ENCODE measurements at regions not wholly inside any gene's neighbourhood (a gene's known extent, or its start where the extent isn't known, plus 50 kb on each side); places are given as distances from the start of the nearest gene placed in this dataset.

GRCh38 chr5:74188351-74189105, 452.0 kb downstream of the ENC1 start:
- no peak for DNase-seq (ENCODE audit: low spot score)

- no peak for DNase-seq (ENCODE audit: low spot score)
Observed at GRCh38 chr5:74187757-74188156, 452.8 kb downstream of the ENC1 start.

DNA sequence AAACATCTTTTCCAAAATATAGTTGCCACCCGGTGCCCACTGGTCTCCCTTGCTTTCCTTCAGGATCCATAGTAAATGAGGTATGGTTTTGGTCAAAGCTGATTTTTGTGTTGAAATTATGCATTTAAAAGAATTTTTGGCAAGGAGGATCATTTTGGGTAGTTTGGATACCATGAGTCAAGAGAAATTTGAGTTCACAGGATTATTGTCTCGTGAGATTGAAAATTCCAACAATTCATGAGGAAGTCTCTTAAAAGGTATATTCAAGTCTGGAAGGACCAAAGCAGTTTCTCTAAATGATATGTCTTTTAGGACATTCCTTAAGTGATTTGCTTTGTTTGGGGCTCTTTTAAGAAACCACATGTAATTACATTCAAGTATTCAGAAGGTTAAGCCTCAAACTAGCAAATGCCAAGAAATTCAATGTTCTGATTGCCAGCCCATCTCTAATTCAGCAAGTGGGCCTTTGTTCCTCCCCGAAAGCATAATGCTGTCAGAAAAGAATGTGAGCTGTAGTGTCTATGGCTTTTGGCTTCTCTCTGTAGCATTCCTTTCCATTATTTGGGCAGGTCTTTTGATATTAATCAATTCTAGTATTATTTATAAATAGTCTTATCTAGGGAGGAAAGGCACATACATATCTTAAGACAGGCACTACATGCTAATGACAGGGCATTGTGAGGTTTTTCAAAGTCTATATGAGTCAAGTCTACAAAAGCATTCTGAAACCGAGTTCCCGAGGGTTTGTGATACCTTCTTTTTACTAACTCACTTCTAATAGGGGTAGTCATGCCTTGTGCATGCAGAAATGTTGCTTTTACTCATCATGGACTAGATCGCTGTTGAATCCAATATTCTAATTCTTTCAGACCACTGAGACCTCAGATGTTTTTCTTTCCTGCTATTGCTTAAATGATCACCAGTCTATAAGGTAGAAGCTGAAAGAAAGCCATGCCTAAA, 453.9 kb downstream of the ENC1 start:
- DNase-seq (ENCODE audit: low spot score): no peak

GRCh38 chr5:74185599-74185998, 454.9 kb downstream of the ENC1 start:
- DNase-seq (ENCODE audit: low spot score): no peak

DNA sequence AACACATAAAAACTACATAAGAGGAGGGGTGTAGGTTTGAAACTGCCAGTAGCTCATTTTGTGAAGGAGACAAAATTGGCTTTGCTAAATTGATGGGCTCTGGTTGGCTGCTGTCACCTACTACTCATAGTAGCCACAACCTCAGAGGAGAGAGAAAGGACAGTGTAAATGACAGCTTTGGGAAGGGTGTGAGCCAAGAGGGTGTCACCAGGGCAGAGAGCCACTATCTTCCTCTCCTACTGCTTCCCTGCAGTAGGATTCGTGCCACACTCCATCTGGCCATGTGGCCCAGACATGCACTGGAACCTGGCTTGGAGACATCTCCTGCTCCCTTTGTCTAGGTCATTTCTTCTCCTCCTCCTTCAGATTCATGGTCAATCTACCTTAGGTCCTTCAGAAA, 455.9 kb downstream of the ENC1 start:
- DNase-seq (ENCODE audit: low spot score): no peak

DNA sequence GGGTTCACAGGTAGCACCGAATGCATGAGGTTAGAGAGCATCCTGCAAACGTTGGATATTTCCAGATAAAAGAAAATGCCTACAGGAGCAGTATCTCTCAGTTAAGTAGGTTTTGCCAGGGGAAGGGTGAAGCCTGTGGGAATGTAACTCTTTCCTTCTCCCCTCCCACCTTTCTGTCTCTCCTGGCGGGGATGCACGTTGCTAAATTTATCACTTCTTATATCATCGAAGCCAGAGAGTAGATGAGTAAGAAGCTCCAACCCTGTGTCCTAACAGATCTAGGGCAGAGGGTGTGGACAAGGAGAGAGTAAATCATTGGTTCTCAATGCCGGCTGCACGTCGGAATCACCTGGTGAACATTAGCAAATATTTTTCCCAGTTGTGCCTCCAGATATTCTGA, 457.5 kb downstream of the ENC1 start:
- no peak for DNase-seq (ENCODE audit: low spot score)

DNA sequence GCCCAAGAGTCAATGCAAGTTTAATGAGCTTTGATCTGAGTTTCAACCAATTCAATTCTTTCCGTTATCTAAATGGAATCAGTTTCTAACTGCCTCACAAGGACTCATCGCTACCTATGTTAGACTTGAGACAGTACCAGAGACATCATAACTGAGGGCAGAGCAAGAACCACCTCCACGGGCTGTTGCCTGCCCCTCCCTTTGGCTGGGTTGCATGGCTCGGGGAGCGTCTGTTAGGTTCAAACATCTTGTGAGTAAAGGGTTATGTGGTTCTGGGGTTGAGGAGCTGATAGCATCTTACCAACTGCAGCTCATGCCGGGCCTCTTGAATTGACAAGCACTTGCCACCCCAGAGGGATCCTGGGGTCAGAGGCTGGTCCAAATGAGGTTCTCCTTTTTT, 457.9 kb downstream of the ENC1 start:
- DNase-seq (ENCODE audit: low spot score): no peak

DNA sequence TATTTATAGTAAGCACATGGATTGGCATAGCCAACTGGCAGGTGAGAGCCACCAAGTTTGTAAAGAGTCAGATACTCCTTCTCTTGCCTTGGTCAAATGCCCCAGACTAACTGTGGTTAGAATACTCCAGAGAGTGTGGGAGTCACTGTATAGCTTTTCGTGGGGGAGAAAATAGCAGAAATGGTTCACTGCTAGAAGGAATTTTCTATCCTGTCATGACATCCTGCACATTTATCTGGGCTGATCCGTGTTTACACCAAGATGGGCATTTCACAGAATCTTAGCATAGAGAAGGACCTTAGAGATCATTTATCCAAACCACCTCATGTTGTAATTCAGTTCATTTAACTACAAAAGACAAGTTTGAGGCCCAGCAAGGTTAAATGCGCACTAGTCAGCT, 460.8 kb downstream of the ENC1 start:
- no peak for DNase-seq (ENCODE audit: low spot score)

GRCh38 chr5:74179179-74179578, 461.3 kb downstream of the ENC1 start:
- no peak for DNase-seq (ENCODE audit: low spot score)

DNA sequence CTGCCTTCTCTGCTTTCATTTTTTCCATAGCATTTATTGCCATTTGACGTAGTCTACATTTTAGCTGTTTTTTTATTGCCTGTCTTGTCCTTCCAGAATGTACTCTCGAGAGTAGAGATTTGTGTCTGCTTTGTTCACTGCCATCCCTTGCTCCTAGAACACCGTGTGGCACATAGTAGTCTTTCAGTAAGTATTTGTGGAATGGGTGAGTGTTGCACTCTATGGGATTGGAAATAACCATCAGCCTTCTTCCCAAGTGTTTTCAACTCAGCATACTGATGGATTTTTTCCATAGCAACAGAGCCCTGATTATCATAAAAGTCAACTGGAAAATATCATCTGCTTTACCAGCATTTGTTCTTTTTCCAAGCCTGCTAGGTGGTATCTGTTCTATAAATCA, 462.6 kb downstream of the ENC1 start:
- no peak for DNase-seq (ENCODE audit: low spot score)

DNA sequence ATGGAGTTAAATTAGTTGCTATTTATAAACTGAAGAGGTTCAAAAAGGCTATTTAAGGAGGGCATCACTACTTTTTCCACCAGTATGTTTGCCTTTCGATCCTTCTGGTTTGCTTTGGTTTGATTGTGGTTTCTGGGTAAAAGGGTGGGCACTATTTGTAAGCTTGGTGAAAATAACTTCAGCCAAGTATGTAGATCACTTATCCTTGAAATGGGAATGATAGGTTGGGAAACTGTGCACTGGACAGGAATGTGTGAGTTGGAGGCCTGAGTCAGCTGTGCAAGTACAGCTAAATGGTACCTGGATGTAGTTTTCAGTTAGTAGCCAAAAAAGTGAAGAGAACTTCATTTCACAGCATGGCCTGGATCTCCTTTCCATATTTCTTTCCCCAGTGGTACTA, 466.2 kb downstream of the ENC1 start:
- DNase-seq (ENCODE audit: low spot score): no peak

DNA sequence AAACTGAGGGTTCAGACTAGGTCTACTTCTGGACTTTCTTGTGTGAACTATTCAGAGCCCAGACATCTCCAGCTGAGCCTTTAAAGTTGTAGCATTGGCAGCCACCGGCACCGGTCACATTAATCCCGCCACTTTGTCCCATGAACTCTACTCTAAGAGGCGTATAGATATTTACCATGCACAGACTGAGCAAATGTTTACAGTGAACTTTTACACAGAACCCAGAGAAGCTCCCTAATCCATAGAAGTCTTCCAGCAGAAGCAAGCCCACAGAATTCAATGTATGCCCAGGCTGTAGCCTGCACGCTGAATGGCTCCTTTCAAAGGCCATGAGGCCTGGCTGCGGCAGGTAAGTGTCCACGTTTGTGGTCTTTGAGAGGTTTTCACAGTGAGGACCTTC, 466.9 kb downstream of the ENC1 start:
- DNase-seq (ENCODE audit: low spot score): no peak

DNA sequence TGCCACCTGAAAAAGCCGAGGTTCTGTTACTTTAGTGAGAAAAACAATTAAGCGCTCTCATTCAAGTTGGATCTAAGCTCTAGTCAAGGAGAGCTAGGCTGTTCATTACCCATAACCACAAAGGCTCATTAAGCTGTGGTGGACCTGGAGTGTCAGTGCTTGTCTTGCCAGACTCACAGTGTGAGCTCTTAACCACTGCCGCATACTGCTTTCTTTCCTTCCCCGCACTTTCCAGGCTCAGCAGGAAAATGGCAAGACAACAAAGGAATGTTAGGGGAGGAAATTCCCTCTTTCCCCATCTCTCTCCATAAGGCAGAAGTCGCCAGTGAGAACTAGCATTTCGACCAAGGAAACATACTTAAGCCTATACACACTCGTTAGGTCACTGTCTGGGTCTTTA, 467.3 kb downstream of the ENC1 start:
- DNase-seq (ENCODE audit: low spot score): no peak

DNA sequence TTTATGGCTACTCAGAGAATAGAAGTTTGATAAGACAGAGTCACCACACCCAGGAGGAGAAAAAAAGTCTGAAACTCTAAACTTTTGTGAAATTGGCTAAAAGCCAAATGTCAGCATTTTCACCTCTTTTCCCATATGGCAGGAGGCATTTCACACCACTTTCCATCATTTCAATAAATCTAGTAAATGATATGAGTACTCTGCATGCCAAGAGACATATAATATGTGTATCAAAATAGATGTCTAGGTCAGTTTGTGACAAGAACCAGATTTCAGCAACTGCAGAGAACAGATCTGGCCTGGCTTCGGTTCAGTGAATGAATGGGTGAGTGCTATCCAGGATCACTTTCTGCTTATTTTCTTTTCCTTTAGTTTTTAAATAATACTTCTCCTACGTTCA, 470.8 kb downstream of the ENC1 start:
- no peak for DNase-seq (ENCODE audit: low spot score)

DNA sequence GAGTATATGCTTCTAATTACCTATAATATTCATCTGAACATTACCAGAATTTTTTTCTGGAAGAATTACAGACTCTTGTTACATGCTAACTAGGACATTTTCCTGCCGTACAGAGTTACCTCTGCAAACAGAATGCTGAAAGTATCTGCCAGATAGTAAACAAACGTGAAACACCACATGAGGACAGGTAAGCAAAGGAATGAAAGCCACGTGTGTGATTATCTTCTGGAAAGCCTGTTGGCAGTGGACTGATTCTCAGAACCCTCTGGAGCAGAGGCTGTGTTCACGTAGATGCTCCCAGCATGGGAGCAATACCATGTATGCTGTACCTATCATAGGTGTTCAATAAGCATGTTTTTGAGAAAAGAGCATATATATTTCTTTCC, 472.6 kb downstream of the ENC1 start:
- DNase-seq (ENCODE audit: low spot score): no peak

DNA sequence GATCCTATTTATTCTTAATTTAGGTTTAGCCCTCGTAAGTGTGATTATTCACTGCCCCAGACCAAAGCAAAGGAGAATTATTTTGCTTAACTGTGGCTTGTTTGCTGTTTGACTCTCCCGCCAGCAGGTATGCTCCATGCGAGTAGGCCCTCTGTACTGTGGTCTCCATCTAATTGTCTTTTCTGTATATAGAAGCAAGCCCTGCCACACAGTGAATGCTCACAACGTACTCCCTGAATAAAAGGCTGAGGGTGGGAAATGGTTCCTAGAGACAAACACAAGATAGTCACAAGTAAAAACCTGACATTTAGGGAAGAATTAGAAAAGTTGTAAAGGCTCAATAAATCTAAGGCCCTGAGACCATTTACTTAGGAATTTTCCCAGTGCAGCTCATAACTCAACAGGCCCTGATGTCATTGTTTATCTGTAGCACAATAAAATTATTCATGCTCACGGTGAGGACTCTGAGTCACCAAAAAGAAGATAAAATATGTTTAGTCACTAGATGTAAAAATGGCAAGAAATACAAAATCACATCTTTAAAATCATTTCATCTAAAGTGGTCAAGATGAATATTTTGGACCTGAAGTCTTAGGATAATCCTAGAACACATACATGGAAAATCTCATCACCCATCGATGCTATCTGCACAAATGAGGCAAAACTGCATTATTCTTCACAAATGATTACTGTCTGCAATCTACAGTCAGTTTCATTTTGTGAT, 473.2 kb downstream of the ENC1 start:
- DNase-seq (ENCODE audit: low spot score): no peak

- DNase-seq (ENCODE audit: low spot score): no peak
Observed at GRCh38 chr5:74166064-74166463, 474.5 kb downstream of the ENC1 start.

- no peak for DNase-seq (ENCODE audit: low spot score)
Observed at GRCh38 chr5:74164725-74165235, 475.7 kb downstream of the ENC1 start.

DNA sequence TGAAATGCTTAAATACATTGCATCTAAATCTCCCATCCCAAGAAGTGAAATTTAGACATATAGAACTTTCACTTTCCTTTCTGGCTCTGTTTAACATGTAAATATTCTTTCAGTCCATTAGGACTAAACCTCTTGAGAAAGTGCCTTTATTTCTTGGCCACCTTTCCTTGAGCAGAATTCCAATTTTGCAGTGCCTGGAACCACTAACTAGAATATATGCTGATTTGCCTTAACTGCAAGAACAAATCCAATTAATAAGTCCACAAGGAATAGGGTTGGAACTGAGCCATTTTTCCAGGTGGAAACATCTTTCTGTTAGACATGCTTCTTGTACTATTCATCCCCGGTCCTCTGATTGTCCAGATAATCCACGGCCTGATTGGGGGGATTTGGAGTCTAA, 478.0 kb downstream of the ENC1 start:
- no peak for DNase-seq (ENCODE audit: low spot score)

GRCh38 chr5:74161170-74161569, 479.4 kb downstream of the ENC1 start:
- DNase-seq (ENCODE audit: low spot score): no peak

GRCh38 chr5:74156728-74157383, 483.7 kb downstream of the ENC1 start:
- DNase-seq (ENCODE audit: low spot score): no peak

- no peak for DNase-seq (ENCODE audit: low spot score)
Observed at GRCh38 chr5:74155501-74155900, 485.0 kb downstream of the ENC1 start.
